CD4-positive, CD25-positive, alpha-beta regulatory T cell (primary cell): ENCODE measurements at regions not wholly inside any gene's neighbourhood (a gene's known extent, or its start where the extent isn't known, plus 50 kb on each side); places are given as distances from the start of the nearest gene placed in this dataset.

Experiments used
- ATAC-seq, 2 donors: fragments of 150-1000 bp; cut with Tn5 transposase; one replicate each; pipeline ENCODE4 v1.10.0; 2021; ENCODE audit warnings: low read depth in 2 of 2, moderate number of reproducible peaks in 2 of 2, moderate library complexity in 1 of 2
- DNase-seq, 3 donors: peaks; one replicate each; pipeline versions ENCODE4 v3.0.0 to v3.0.0-alpha.2; 2012 to 2022; ENCODE audit warnings: mixed read lengths in 1 of 3
- H3K27ac ChIP-seq: one replicate; pipeline ENCODE4 v1.7.0; 2013; ENCODE audit warnings: mild to moderate bottlenecking, low read length; ENCODE audit not compliant: insufficient read depth, poor library complexity, severe bottlenecking
- H3K27me3 ChIP-seq: one replicate; pipeline ENCODE4 v1.7.0; 2013; ENCODE audit warnings: low read length; ENCODE audit not compliant: control insufficient read depth, insufficient read depth
- H3K36me3 ChIP-seq: one replicate; pipeline ENCODE4 v1.7.0; 2013; ENCODE audit warnings: mild to moderate bottlenecking, low read length, moderate library complexity; ENCODE audit not compliant: control insufficient read depth, insufficient read depth
- H3K4me1 ChIP-seq: 2 replicates; pipeline ENCODE4 v1.7.0; 2013; ENCODE audit warnings: mild to moderate bottlenecking, low read length; ENCODE audit not compliant: insufficient read depth, control insufficient read depth, poor library complexity, severe bottlenecking
- H3K4me3 ChIP-seq: one replicate; pipeline ENCODE4 v1.7.0; 2013; ENCODE audit warnings: low read depth, mild to moderate bottlenecking, low read length, moderate library complexity
- H3K9me3 ChIP-seq, 2 experiments: 1 replicate in 1 of 2; 2 replicates in 1 of 2; pipeline ENCODE4 v1.7.0; 2013; ENCODE audit warnings: low read length in 2 of 2, mild to moderate bottlenecking in 1 of 2, moderate library complexity in 1 of 2; ENCODE audit not compliant: control insufficient read depth in 2 of 2
- H3K27ac Mint-ChIP-seq, 3 donors: one replicate each; pipeline ENCODE4 v1.8.0; 2020 to 2022; ENCODE audit warnings: mild to moderate bottlenecking in 3 of 3, mixed read lengths in 3 of 3, moderate library complexity in 2 of 3
- H3K27me3 Mint-ChIP-seq: one replicate; pipeline ENCODE4 v1.8.0; 2022; ENCODE audit warnings: mild to moderate bottlenecking, mixed read lengths
- H3K36me3 Mint-ChIP-seq: one replicate; pipeline ENCODE4 v1.8.0; 2020; ENCODE audit warnings: mixed read lengths
- H3K4me1 Mint-ChIP-seq, 4 donors: one replicate each; pipeline ENCODE4 v1.8.0; 2020 to 2022; ENCODE audit warnings: mixed read lengths in 4 of 4, mild to moderate bottlenecking in 1 of 4
- H3K4me3 Mint-ChIP-seq, 4 donors: one replicate each; pipeline ENCODE4 v1.8.0; 2020 to 2022; ENCODE audit warnings: mild to moderate bottlenecking in 4 of 4, mixed read lengths in 4 of 4, moderate library complexity in 3 of 4
- H3K9me3 Mint-ChIP-seq, 7 donors: one replicate each; pipeline ENCODE4 v1.8.0; 2020 to 2022; ENCODE audit warnings: mixed read lengths in 7 of 7, mild to moderate bottlenecking in 3 of 7, moderate library complexity in 2 of 7

DNA sequence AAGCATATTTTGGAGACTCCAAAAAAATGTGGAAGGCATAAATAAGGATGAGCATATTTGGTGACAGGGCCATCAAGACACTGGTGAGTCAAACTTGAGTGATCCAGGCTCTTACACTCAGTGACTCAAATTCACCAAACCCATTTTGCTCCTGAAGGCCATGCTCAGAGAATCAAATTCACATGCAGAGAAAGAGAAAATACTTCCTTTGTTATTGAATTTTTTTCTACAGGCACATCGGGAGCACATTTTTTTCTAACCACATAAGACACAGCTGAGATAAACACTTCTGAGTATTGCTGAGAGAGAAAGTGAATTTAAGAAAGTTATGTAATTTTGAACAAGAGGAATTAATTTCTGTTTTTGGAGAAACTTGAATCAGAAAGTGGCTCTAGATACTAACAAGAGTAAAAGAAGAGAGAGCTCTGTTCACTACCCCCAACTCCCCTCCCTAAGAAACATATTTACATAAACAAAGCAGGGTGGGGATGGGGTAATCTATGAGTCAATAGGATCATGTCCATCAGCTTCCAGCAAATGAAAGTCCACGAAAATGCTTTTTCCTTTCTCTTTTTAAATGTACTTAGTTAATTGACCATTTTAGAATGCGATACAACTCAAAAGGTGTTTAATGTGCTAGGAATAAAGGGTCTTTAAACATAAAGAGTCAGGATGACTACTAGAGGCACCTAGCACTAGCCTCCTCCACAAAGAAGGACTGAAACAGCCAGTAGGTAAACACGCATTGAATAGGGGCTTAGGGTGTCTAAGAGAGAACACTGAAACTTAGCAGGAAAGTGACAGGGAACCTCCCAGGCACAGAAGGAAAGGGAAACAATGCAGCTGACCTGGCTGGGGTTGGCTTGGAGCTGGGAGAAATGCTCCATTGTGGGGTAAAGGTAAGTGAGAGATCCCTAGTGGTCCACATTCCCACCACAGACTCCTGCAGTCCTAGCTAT lies 152.3 kb downstream of the KCNE4 start:
- Histone ChIP-seq H3K27me3 (no peaks in the 10 kb centered on the region), H3K36me3 (no peaks in the 10 kb centered on the region), H3K9me3 (no peaks in the 10 kb centered on the region), H3K4me1 (no peaks in the 10 kb centered on the region), H3K27ac (no peak overlapping the region), H3K4me3 (no peak overlapping the region)
- DNase-seq (no peak), ATAC-seq (no peak)
- Mint-ChIP-seq H3K4me1 (no peaks in the 10 kb centered on the region), H3K4me3 (no peak overlapping the region), H3K27me3 (no peaks in the 10 kb centered on the region), H3K36me3 (no peaks in the 10 kb centered on the region), H3K9me3 (peaks cover 0 to 14% (median 6%) of the 10 kb centered on the region in 7 donors), H3K27ac (no peak overlapping the region)

DNA sequence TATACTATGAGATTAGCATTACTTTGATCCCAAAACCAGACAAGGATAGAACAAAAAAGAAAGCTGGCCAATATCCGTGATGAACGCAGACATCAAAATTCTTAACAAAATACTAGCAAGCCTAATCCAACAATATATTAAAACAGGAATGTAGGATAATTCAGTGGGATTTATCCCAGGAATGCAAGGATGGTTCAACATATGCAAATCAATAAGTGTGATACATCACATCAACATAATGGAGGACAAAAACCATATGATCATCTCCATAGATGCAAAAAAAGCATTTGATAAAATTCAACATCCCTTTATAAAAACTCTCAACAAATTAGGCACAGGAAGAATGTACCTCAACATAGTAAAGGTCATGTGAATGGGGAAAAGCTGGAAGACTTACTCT lies 158.5 kb downstream of the KCNE4 start:
- no peak overlapping the region for H3K4me3 Mint-ChIP-seq
- H3K4me1 Mint-ChIP-seq: no peaks in the 10 kb centered on the region
- Histone ChIP-seq H3K4me1 (no peaks in the 10 kb centered on the region), H3K27ac (no peak overlapping the region), H3K9me3 (no peaks in the 10 kb centered on the region), H3K4me3 (no peak overlapping the region), H3K27me3 (no peaks in the 10 kb centered on the region), H3K36me3 (no peaks in the 10 kb centered on the region)
- H3K27me3 Mint-ChIP-seq: no peaks in the 10 kb centered on the region
- no peaks in the 10 kb centered on the region for H3K36me3 Mint-ChIP-seq
- DNase-seq (no peak), ATAC-seq (no peak)
- peaks cover 2 to 28% (median 8%) of the 10 kb centered on the region in 7 donors for H3K9me3 Mint-ChIP-seq
- H3K27ac Mint-ChIP-seq: no peak overlapping the region

DNA sequence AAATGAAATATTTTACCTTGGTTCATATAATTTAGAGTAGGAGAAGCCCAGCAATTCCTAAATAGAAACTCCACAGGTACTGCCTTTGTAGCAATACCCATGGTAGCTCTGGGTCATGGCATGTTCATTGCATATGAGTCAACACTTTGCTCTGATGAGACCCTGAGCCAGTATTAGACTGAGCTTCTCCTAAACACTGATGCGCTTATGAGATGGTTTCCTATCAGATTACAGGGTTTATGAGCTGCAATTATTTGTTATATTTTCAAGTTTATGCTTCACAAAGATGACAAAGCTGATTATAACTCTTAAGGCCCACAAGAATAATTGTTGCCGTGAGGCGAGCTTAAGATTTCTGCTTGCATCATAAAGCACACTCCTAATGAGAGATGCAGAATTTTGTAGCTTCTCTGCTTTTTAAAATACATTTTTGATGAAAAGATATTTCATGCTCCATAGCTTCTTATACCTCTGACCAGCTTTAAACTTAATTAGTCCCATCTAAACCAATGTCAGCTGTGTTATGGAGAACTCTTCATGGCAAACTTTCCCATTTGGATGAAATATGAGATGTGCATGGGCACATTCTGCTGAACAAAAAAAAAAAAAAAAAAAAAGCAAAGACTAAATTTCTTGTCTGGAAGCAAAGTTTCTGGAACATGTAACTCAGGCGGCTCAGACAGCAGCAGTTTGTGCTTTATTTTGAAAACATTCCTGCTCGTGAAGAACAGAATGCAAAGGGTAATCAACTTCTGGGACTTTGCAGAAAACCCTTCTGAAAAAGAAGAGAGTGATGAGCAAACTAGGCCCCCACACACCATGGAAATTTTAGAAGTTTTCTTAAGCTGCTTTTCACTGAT lies 162.6 kb downstream of the KCNE4 start:
- Mint-ChIP-seq H3K4me3 (no peak overlapping the region), H3K9me3 (peaks cover 0 to 14% (median 3%) of the 10 kb centered on the region in 7 donors), H3K4me1 (no peaks in the 10 kb centered on the region), H3K27ac (no peak overlapping the region), H3K36me3 (no peaks in the 10 kb centered on the region), H3K27me3 (no peaks in the 10 kb centered on the region)
- DNase-seq (no peak), ATAC-seq (no peak)
- Histone ChIP-seq H3K27me3 (no peaks in the 10 kb centered on the region), H3K9me3 (no peaks in the 10 kb centered on the region), H3K4me3 (no peak overlapping the region), H3K36me3 (no peaks in the 10 kb centered on the region), H3K4me1 (no peaks in the 10 kb centered on the region), H3K27ac (no peak overlapping the region)

DNA sequence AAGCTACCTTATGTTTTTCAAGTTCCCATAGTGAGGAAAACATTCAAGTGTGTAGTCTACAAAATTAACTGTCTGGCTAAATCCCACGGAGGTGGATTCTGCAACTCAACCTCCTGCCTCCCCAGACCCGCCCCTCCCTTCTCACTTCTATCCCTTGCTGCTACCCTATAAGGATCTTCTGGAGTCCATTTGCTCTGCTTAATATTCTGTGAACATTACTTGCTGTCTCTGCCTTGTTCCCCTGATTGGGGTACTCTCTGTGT lies 163.2 kb downstream of the KCNE4 start:
- ATAC-seq: no peak
- no peaks in the 10 kb centered on the region for H3K36me3 ChIP-seq
- H3K4me1 ChIP-seq: no peaks in the 10 kb centered on the region
- H3K36me3 Mint-ChIP-seq: no peaks in the 10 kb centered on the region
- no peaks in the 10 kb centered on the region for H3K9me3 ChIP-seq
- no peaks in the 10 kb centered on the region for H3K27me3 ChIP-seq
- H3K9me3 Mint-ChIP-seq: peaks cover 0 to 9% (median 3%) of the 10 kb centered on the region in 7 donors
- no peaks in the 10 kb centered on the region for H3K4me1 Mint-ChIP-seq
- H3K27ac Mint-ChIP-seq: no peak overlapping the region
- DNase-seq: no peak
- H3K4me3 Mint-ChIP-seq: no peak overlapping the region
- no peak overlapping the region for H3K4me3 ChIP-seq
- no peaks in the 10 kb centered on the region for H3K27me3 Mint-ChIP-seq
- H3K27ac ChIP-seq: no peak overlapping the region

DNA sequence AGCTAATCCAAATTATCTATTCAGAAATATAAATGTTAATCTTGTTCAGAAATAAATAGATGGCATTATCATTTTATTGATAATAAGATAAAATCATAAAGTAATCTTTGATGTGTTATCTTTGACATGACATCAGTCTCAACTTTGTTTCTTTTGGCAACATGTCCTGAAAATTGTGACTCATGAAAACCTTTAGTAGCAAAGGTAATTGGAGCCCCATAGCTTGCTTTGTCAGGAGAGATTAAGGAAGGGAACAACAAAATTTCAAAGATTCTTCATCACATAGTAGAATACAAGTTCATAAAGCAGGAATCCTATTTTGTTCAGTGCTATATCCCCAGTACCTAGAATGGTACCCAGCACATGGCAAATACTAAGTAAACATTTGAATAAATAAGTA lies 165.4 kb downstream of the KCNE4 start:
- H3K27ac ChIP-seq: no peak overlapping the region
- no peak for DNase-seq
- Mint-ChIP-seq H3K27me3 (no peaks in the 10 kb centered on the region), H3K36me3 (no peaks in the 10 kb centered on the region), H3K4me3 (no peak overlapping the region), H3K27ac (no peak overlapping the region), H3K4me1 (no peaks in the 10 kb centered on the region), H3K9me3 (peaks cover 0 to 5% (median 2%) of the 10 kb centered on the region in 7 donors)
- H3K27me3 ChIP-seq: no peaks in the 10 kb centered on the region
- no peak for ATAC-seq
- no peaks in the 10 kb centered on the region for H3K4me1 ChIP-seq
- no peaks in the 10 kb centered on the region for H3K9me3 ChIP-seq
- H3K4me3 ChIP-seq: no peak overlapping the region
- no peaks in the 10 kb centered on the region for H3K36me3 ChIP-seq

DNA sequence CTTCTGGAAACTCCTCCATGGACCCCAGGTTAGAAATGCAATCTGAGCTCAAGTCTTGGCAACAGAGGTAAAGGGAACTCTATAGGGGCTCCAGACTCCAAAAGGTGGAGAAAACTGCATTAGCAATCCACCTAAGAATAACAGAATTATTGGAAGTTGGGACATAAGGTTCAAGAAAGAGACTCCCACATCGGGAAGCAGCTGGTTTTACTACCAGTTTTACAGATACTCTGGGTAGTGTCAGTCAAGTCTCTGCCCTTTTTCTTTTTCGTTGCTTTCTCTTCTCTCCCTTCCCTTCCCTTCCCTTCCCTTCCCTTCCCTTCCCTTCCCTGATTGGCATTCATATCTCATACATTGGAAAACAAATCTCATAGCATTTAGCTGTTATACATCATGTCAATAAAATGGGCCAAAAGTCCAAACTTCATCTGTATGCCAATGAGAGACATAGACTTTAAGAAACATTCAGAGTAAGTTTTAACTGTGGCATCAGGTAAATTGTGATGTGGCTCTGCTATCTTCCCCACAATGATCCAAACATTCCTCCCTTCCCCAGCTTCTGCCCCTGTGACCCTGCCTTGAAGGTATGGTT lies 166.7 kb downstream of the KCNE4 start:
- Histone ChIP-seq H3K4me1 (no peaks in the 10 kb centered on the region), H3K27ac (no peak overlapping the region), H3K27me3 (no peaks in the 10 kb centered on the region), H3K36me3 (no peaks in the 10 kb centered on the region), H3K9me3 (no peaks in the 10 kb centered on the region), H3K4me3 (no peak overlapping the region)
- H3K36me3 Mint-ChIP-seq: no peaks in the 10 kb centered on the region
- no peak for ATAC-seq
- no peak for DNase-seq
- no peak overlapping the region for H3K4me3 Mint-ChIP-seq
- no peak overlapping the region for H3K27ac Mint-ChIP-seq
- no peaks in the 10 kb centered on the region for H3K27me3 Mint-ChIP-seq
- no peaks in the 10 kb centered on the region for H3K4me1 Mint-ChIP-seq
- H3K9me3 Mint-ChIP-seq: peaks cover 0 to 3% (median 2%) of the 10 kb centered on the region in 7 donors

DNA sequence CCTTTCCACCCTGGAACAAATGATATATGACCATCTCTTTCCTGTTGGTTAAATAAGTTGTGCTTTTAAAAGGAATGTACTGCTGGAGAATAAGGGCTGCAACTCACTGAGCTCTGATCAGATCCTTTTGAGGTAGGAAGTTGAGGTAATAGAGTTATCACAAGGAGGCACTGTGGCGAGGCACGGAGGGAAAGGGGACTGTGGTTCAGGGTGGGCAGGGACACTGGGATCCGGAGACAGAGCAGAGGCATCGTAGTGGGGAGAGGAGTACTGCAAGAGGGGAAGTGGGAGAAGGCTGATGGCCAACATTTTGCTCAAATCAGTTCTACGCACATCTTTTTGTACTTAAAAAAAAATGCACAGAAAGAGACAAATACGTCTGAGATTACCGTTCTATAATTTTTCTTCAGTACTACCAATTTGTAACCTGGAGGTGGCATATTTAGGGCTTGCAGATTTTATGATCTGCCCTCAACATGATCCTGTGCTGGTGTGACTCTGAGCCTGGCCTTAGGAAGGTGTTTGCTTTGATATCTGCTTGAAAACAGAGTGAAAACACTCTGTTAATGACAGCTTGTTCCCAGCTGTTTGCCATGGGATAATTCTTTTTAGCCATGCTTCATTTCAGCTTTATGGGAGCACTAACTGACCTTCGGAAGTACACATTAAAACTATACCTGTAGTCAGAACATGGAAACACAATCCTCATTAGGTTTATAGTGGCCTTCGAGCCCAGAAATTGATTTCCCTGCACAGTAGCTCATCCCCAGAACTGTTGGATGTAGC lies 168.1 kb downstream of the KCNE4 start:
- H3K9me3 ChIP-seq: no peaks in the 10 kb centered on the region
- H3K4me3 ChIP-seq: no peak overlapping the region
- H3K36me3 ChIP-seq: no peaks in the 10 kb centered on the region
- no peak overlapping the region for H3K27ac ChIP-seq
- no peaks in the 10 kb centered on the region for H3K4me1 ChIP-seq
- Mint-ChIP-seq H3K4me1 (no peaks in the 10 kb centered on the region), H3K4me3 (no peak overlapping the region), H3K27me3 (no peaks in the 10 kb centered on the region), H3K27ac (no peak overlapping the region), H3K9me3 (peaks cover 0 to 3% (median 2%) of the 10 kb centered on the region in 7 donors), H3K36me3 (no peaks in the 10 kb centered on the region)
- no peak for ATAC-seq
- H3K27me3 ChIP-seq: no peaks in the 10 kb centered on the region
- DNase-seq: no peak
